HG02884 (cell line): ENCODE measurements at regions not wholly inside any gene's neighbourhood (a gene's known extent, or its start where the extent isn't known, plus 50 kb on each side); places are given as distances from the start of the nearest gene placed in this dataset.

ENCODE experiments used
- ATAC-seq: cut with Tn5 transposase; IDR thresholded peaks from one replicate; pipeline ENCODE4 v1.9.1; 2021; ENCODE audit warnings: mild to moderate bottlenecking, moderate library complexity; ENCODE audit not compliant: unreplicated experiment

- ATAC-seq, result no peak
These were observed 167.5 kb upstream of the RASGEF1B start for GRCh38 chr4:81639248-81639647.

- ATAC-seq, result no peak
These were observed 167.0 kb upstream of the RASGEF1B start for GRCh38 chr4:81638698-81639097.

GRCh38 chr4:81635739-81636138 is 164.0 kb upstream of the RASGEF1B start:
- ATAC-seq, result peak; percentile 88

GRCh38 chr4:81634766-81635549 is 163.3 kb upstream of the RASGEF1B start:
- no peak for ATAC-seq

- no peak for ATAC-seq
These were observed 162.5 kb upstream of the RASGEF1B start for GRCh38 chr4:81634165-81634564.

- ATAC-seq, result no peak
These were observed 161.0 kb upstream of the RASGEF1B start for GRCh38 chr4:81632581-81633299.

- no peak for ATAC-seq
These were observed 160.3 kb upstream of the RASGEF1B start for GRCh38 chr4:81631958-81632441.

- ATAC-seq, result no peak
These were observed 157.7 kb upstream of the RASGEF1B start for GRCh38 chr4:81629366-81629765.

- ATAC-seq, result no peak
These were observed 156.8 kb upstream of the RASGEF1B start for GRCh38 chr4:81628489-81628888.

GRCh38 chr4:81627590-81627989 is 155.9 kb upstream of the RASGEF1B start:
- ATAC-seq, result no peak

GRCh38 chr4:81626851-81627250 is 155.1 kb upstream of the RASGEF1B start:
- no peak for ATAC-seq

GRCh38 chr4:81625422-81626417 is 154.0 kb upstream of the RASGEF1B start:
- ATAC-seq, result no peak

GRCh38 chr4:81623434-81623833 is 151.7 kb upstream of the RASGEF1B start:
- ATAC-seq, result no peak

GRCh38 chr4:81622474-81623184 is 150.9 kb upstream of the RASGEF1B start:
- no peak for ATAC-seq

- ATAC-seq, result no peak
These were observed 150.3 kb upstream of the RASGEF1B start for GRCh38 chr4:81622028-81622427.

- no peak for ATAC-seq
These were observed 149.8 kb upstream of the RASGEF1B start for GRCh38 chr4:81621490-81621889.

GRCh38 chr4:81620442-81620841 is 148.7 kb upstream of the RASGEF1B start:
- ATAC-seq, result no peak

GRCh38 chr4:81617545-81617944 is 145.8 kb upstream of the RASGEF1B start:
- no peak for ATAC-seq

- no peak for ATAC-seq
These were observed 139.5 kb upstream of the RASGEF1B start for GRCh38 chr4:81611221-81611620.

- ATAC-seq, result no peak
These were observed 138.1 kb upstream of the RASGEF1B start for GRCh38 chr4:81609844-81610243.
